OCI-LY1 (cell line): ENCODE measurements at regions not wholly inside any gene's neighbourhood (a gene's known extent, or its start where the extent isn't known, plus 50 kb on each side); places are given as distances from the start of the nearest gene placed in this dataset.

ENCODE experiments used
- CTCF ChIP-seq: fragments of 200-600 bp; sonication (generic), shearing (Covaris generic); IDR thresholded peaks from 2 replicates; pipeline ENCODE4 v1.5.1; 2017; ENCODE audit warnings: mild to moderate bottlenecking, antibody characterized with exemption, low read length, moderate library complexity, mixed read lengths
- EZH2 ChIP-seq: fragments of 200-600 bp; sonication (generic), shearing (Covaris generic); IDR thresholded peaks from 2 replicates; pipeline ENCODE4 v1.8.0; 2017; ENCODE audit warnings: borderline replicate concordance, mixed run types, mild to moderate bottlenecking, antibody characterized with exemption, low read length, moderate library complexity, mixed read lengths

GRCh38 chr1:29511436-29511835, 275.1 kb downstream of the PTPRU start:
- TF ChIP-seq CTCF (no peak), EZH2 (no peak)
